C4-2B (cell line): ENCODE measurements at regions not wholly inside any gene's neighbourhood (a gene's known extent, or its start where the extent isn't known, plus 50 kb on each side); places are given as distances from the start of the nearest gene placed in this dataset.

Source experiments
- CTCF ChIP-seq: fragments of 450-650 bp; conservative IDR thresholded peaks from 2 replicates; pipeline ENCODE4 v1.5.1; 2017; ENCODE audit warnings: mild to moderate bottlenecking
- ZFX ChIP-seq: fragments of 450-650 bp; IDR thresholded peaks from 2 replicates; pipeline ENCODE4 v1.6.1; 2017

DNA sequence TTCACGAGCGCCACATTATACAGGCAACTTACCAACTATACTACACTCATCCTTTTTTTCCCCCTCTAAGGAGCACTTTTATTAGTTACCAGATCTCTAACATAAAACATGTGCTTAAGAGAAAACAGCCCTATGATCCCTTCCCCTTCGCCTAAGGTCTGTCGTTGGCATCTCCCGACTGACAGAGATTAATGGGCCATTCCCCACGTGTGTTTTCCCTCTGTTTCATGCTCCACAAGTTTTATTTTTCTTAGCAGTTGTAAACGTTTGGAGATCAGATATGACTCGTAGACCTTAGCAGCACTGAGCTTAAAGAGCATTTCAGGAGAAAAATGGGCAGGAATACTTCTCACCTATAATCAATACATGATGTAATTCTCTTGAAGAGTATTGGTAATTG is 51.4 kb upstream of the FZD10 start:
- TF ChIP-seq CTCF (no peak), ZFX (no peak)
